Tibial artery (tissue), 4 donors: ENCODE measurements at regions not wholly inside any gene's neighbourhood (a gene's known extent, or its start where the extent isn't known, plus 50 kb on each side); places are given as distances from the start of the nearest gene placed in this dataset.

Experiments used
- DNase-seq, 2 donors: peaks; one replicate each; pipeline ENCODE4 v3.0.0-alpha.2; 2019
- H3K27ac ChIP-seq, 2 donors: fragments of 200-600 bp; sonication (generic) in 1 of 2; 1 replicate in 1 of 2; 2 replicates in 1 of 2; pipeline ENCODE4 v1.5.1; 2018 to 2019; ENCODE audit warnings: mild to moderate bottlenecking in 1 of 2
- H3K27me3 ChIP-seq, 2 donors: fragments of 200-600 bp; sonication (generic) in 1 of 2; one replicate each; pipeline versions ENCODE4 v1.5.1 to v1.6.0; 2016 to 2019
- H3K36me3 ChIP-seq, 3 donors: fragments of 200-600 bp; sonication (generic) in 2 of 3; one replicate each; pipeline ENCODE4 v1.5.1; 2016 to 2019; ENCODE audit warnings: mild to moderate bottlenecking in 2 of 3
- H3K4me1 ChIP-seq, 4 donors: fragments of 200-600 bp; sonication (generic) in 2 of 4; 1 replicate in 3 of 4; 2 replicates in 1 of 4; pipeline ENCODE4 v1.5.1; 2016 to 2019
- H3K4me3 ChIP-seq, 2 donors: fragments of 200-600 bp; sonication (generic) in 1 of 2; 1 replicate in 1 of 2; 2 replicates in 1 of 2; pipeline ENCODE4 v1.5.1; 2018 to 2019; ENCODE audit warnings: mild to moderate bottlenecking in 2 of 2
- H3K9me3 ChIP-seq, 3 donors: fragments of 200-600 bp; sonication (generic) in 1 of 3; one replicate each; pipeline ENCODE4 v1.5.1; 2016 to 2019
- CTCF ChIP-seq, 2 experiments: fragments of 200-600 bp in 1 of 2; fragments of 450-650 bp in 1 of 2; IDR thresholded peaks; one replicate each; pipeline ENCODE4 v1.5.1; 2017 to 2019; ENCODE audit warnings: antibody characterized with exemption in 2 of 2, mild to moderate bottlenecking in 1 of 2, moderate library complexity in 1 of 2
- intact Hi-C: fragments of 100-400 bp; cut with DNase I; formaldehyde crosslinking; loops from one replicate; pipeline ENCODE4 v1.15.0; 2023; ENCODE audit warnings: low total_unique reads

GRCh38 chr16:49092704-49093103 lies 188.9 kb downstream of the CBLN1 start:
- intact Hi-C loops = no loop called here

GRCh38 chr16:49089533-49089932 lies 192.1 kb downstream of the CBLN1 start:
- H3K9me3 ChIP-seq = peaks cover 0 to 4% (median 0%) of the 10 kb centered on the region in 3 donors
- no peaks in the 10 kb centered on the region for H3K4me1 ChIP-seq
- no peak overlapping the region for H3K27ac ChIP-seq
- intact Hi-C loops = no loop called here
- TF ChIP-seq CTCF (IDR thresholded peaks at IDR 0.05) = no peak
- DNase-seq = no peak
- H3K27me3 ChIP-seq = no peaks in the 10 kb centered on the region
- H3K36me3 ChIP-seq = no peaks in the 10 kb centered on the region
- H3K4me3 ChIP-seq = no peak overlapping the region

More at GRCh38 chr16:49092704-49093103, 188.9 kb downstream of the CBLN1 start:
- H3K27me3 ChIP-seq = no peaks in the 10 kb centered on the region
- no peak overlapping the region for H3K27ac ChIP-seq
- H3K4me3 ChIP-seq = no peak overlapping the region
- no peak for DNase-seq
- no peaks in the 10 kb centered on the region for H3K4me1 ChIP-seq
- no peaks in the 10 kb centered on the region for H3K9me3 ChIP-seq
- no peaks in the 10 kb centered on the region for H3K36me3 ChIP-seq
- TF ChIP-seq CTCF (IDR thresholded peaks at IDR 0.05) = no peak

- no peak overlapping the region for H3K4me3 ChIP-seq
- no peak for DNase-seq
- no peak overlapping the region for H3K27ac ChIP-seq
- TF ChIP-seq CTCF (IDR thresholded peaks at IDR 0.05) = no peak
- no peaks in the 10 kb centered on the region for H3K36me3 ChIP-seq
- H3K4me1 ChIP-seq = no peaks in the 10 kb centered on the region
- intact Hi-C loops = no loop called here
- peaks cover 0 to 4% (median 0%) of the 10 kb centered on the region in 3 donors for H3K9me3 ChIP-seq
- no peaks in the 10 kb centered on the region for H3K27me3 ChIP-seq
Measured at GRCh38 chr16:49089039-49089438, 192.6 kb downstream of the CBLN1 start.

- intact Hi-C loops = no loop called here
- TF ChIP-seq CTCF (IDR thresholded peaks at IDR 0.05) = no peak
- Histone ChIP-seq H3K4me3 (no peak overlapping the region), H3K4me1 (no peaks in the 10 kb centered on the region), H3K36me3 (no peaks in the 10 kb centered on the region), H3K9me3 (peaks cover 0 to 4% (median 0%) of the 10 kb centered on the region in 3 donors), H3K27ac (no peak overlapping the region), H3K27me3 (no peaks in the 10 kb centered on the region)
- no peak for DNase-seq
Measured at GRCh38 chr16:49085686-49086085, 196.0 kb downstream of the CBLN1 start.

- H3K4me3 ChIP-seq = no peak overlapping the region
- no peaks in the 10 kb centered on the region for H3K27me3 ChIP-seq
- no peaks in the 10 kb centered on the region for H3K36me3 ChIP-seq
- no peak for TF ChIP-seq CTCF (IDR thresholded peaks at IDR 0.05)
- H3K9me3 ChIP-seq = peaks cover 0 to 4% (median 0%) of the 10 kb centered on the region in 3 donors
- H3K4me1 ChIP-seq = no peaks in the 10 kb centered on the region
- intact Hi-C loops = no loop called here
- no peak for DNase-seq
- no peak overlapping the region for H3K27ac ChIP-seq
Measured at GRCh38 chr16:49084628-49085390, 196.8 kb downstream of the CBLN1 start.
